ENCODE measurements at regions not wholly inside any gene's neighbourhood (a gene's known extent, or its start where the extent isn't known, plus 50 kb on each side); places are given as distances from the start of the nearest gene placed in this dataset.

GRCh38 chr12:46908936-46909635 lies 83.3 kb upstream of the SLC38A4 start:
- TF ChIP-seq POLR2A (IDR thresholded peaks at IDR 0.05) (no peak), CTCF (IDR thresholded peaks at IDR 0.05) (no peak), POLR2AphosphoS5 (IDR thresholded peaks at IDR 0.05) (no peak)

Measured in stomach (tissue), 4 donors.